RWPE1 (cell line): ENCODE measurements at regions not wholly inside any gene's neighbourhood (a gene's known extent, or its start where the extent isn't known, plus 50 kb on each side); places are given as distances from the start of the nearest gene placed in this dataset.
"Not testable (repeated sequence)": the region's sequence is repeated elsewhere in the genome, so short reads cannot be mapped to it uniquely, and the experiment has no call there.

Experiments used
- CTCF ChIA-PET: fragments of 350-600 bp; sonication (Branson Sonifier 250); formaldehyde crosslinking; extraction: SDS; loops from one replicate; lab custom pipeline; 2021; lab: Yijun Ruan, JAX
- POLR2A ChIA-PET: fragments of 400-600 bp; formaldehyde crosslinking; extraction: SDS; loops from one replicate; lab custom pipeline; 2020; ENCODE audit warnings: antibody characterized with exemption; ENCODE audit not compliant: low non-redundant PET; lab: Yijun Ruan, JAX
- DNase-seq: peaks from one replicate; pipeline ENCODE4 v3.0.0; 2012; ENCODE audit warnings: low spot score
- H3K27ac ChIP-seq: fragments of 450-650 bp; 2 replicates; pipeline ENCODE4 v1.5.1; 2017
- TF ChIP-seq, protein P1 (sequence below): fragments of 450-650 bp; conservative IDR thresholded peaks from 2 replicates; pipeline ENCODE4 v1.5.1; 2017; ENCODE audit warnings: low read depth, mild to moderate bottlenecking

DNA sequence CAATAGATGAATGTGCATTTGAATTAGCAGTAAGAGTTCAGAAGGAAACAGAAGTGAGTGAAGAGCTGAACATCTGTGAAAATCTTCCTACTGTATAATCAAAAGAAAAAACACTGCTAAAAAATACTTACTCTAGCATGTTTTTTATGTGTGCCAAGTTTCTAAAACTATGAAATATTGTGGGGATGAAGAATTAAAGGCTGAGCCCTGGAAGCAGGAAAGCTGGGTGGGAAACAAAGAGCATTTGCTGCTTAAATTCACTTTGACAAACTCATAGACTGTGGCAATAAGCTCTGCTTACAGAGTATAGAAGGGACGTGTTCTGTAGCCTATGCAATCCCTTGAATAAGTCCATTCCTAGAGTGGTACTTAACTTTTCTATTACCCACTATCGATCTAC, 261.7 kb downstream of the ANKRD50 start:
- no peak overlapping the region for H3K27ac ChIP-seq

DNA sequence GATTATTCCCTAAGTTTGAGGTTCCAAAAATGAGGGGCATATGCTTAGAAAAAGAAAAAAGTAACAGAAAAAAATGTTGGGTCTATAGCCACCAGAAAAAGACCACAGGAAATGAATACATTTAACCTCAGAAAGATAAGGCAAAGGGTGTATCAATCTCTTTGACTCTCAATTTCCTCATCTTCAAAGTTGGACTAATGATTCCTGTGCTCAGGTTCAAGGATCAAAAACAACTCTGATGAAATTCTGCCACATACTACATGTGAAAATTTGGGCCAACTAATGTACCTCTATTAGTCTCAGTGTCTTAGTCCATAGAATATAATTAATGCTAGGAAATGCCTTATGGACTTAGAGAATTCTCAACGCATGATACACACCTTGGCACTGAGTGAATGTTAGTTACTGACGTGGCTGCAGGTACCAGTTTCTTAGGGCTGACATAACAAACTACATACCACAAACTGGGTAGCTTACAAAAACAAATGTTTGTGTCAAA, 257.7 kb downstream of the ANKRD50 start:
- CTCF ChIA-PET, result no interaction called here

More for the DNA sequence above, 261.7 kb downstream of the ANKRD50 start:
- TF ChIP-seq, protein P1, sequence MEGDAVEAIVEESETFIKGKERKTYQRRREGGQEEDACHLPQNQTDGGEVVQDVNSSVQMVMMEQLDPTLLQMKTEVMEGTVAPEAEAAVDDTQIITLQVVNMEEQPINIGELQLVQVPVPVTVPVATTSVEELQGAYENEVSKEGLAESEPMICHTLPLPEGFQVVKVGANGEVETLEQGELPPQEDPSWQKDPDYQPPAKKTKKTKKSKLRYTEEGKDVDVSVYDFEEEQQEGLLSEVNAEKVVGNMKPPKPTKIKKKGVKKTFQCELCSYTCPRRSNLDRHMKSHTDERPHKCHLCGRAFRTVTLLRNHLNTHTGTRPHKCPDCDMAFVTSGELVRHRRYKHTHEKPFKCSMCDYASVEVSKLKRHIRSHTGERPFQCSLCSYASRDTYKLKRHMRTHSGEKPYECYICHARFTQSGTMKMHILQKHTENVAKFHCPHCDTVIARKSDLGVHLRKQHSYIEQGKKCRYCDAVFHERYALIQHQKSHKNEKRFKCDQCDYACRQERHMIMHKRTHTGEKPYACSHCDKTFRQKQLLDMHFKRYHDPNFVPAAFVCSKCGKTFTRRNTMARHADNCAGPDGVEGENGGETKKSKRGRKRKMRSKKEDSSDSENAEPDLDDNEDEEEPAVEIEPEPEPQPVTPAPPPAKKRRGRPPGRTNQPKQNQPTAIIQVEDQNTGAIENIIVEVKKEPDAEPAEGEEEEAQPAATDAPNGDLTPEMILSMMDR, result no peak
- ChIA-PET CTCF (no interaction called here), POLR2A (no interaction called here)
- no peak for DNase-seq

DNA sequence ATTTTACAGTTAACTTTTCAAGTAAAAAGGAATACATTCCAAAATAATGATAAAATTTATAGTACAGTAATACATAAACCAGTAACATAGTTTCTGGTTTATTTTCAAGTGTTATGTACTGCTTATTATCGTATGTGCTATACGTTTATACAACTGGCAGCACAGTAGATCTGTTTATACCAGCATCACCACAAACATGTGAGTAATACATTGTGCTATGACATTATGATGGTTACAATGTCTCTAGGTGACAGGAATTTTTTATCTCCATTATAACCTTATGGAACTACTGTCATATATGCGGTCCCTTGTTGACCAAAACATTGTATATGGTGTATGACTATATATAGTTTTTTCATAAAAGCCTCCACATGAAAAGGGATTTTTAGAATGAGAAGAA, 256.9 kb downstream of the ANKRD50 start:
- H3K27ac ChIP-seq, result no peak overlapping the region
- TF ChIP-seq, protein P1, result no peak
- CTCF ChIA-PET, result no interaction called here
- DNase-seq, result no peak
- POLR2A ChIA-PET, result no interaction called here

More for the DNA sequence above, 257.7 kb downstream of the ANKRD50 start:
- POLR2A ChIA-PET, result no interaction called here
- no peak overlapping the region for H3K27ac ChIP-seq
- TF ChIP-seq, protein P1, result no peak
- DNase-seq, result no peak

DNA sequence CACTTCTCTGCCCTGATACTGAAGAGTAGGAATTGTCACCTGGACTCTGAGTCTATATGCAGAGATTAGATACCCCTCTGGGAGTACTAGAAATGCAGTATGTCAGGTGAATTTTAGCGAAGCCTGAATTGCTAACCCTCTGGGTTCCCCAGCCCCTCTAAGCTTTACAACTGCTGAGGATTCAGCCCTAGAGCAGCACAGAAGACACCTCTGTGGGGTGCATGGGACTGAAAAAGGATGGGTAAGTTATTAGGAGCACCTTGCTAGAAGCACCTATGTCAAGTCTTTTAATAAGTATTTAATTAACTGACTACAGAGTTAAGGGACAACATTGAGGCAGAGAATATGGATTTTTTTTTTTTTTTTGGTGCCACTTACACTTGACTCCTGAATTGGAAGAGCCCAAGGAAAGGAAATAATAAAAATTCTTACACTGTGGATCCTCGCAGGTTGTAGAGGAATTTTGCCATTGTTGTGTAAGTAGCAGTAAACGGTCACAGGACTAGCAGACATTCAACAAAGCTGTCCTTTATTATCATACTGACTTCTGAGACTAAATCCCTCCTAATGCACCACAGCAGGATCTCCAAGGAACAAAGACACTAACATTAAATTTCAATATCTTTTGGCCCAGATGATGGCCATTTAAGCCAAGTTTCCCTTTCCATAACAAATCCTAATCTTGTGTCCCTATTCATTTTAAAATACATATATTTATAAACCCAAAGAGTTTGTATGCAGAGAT, 253.2 kb downstream of the ANKRD50 start:
- ChIA-PET CTCF (interaction anchor here (0.6 kb wide), 1 partner anchor 180 kb away, joined by 4 read pairs; no protein-coding TSS in a partner anchor), POLR2A (no interaction called here)
- no peak overlapping the region for H3K27ac ChIP-seq
- no peak for DNase-seq
- TF ChIP-seq, protein P1, result no peak

DNA sequence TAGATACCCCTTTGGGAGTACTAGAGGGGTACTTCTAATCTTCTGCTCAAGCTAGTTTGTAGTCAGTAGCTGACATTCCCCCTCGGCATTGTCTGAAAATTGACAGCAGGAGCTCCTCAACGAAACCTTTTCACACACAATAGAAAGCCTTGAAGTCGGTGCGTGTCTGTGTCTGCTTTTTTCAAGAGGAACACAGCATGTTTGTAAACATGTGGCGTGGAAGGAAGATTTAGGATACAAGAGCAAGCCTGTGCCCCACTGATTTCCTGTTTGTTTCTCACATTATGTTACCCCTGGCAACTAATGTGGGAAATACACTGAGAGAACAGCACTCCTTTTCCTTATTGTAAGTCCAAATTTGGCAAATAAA, 252.6 kb downstream of the ANKRD50 start:
- no peak for DNase-seq
- no peak overlapping the region for H3K27ac ChIP-seq
- CTCF ChIA-PET, result no interaction called here

DNA sequence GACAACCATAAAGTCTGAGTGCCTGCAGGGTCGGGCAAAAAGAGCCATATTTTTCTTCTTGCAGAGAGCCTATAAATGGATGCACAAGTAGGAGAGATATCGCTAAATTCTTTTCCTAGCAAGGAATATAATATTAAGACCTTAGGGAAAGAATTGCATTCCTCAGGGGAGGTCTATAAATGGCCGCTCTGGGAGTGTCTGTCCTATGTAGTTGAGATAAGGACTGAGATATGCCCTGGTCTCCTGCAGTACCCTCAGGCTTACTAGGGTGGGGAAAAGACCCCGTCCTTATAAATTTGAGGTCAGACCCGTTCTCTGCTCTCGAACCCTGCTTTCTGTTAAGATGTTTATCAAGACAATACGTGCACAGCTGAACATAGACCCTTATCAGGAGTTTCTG, 250.9 kb downstream of the ANKRD50 start:
- POLR2A ChIA-PET, CTCF ChIA-PET, DNase-seq, H3K27ac ChIP-seq: not testable (repeated sequence)

More for the DNA sequence above, 252.6 kb downstream of the ANKRD50 start:
- TF ChIP-seq, protein P1, result no peak
- POLR2A ChIA-PET, result no interaction called here
